Activated T-cell treated with anti-CD3 and anti-CD28 coated beads, Interleukin-2, amount 50 U/mL, for 4 hours (primary cell): ENCODE measurements at regions not wholly inside any gene's neighbourhood (a gene's known extent, or its start where the extent isn't known, plus 50 kb on each side); places are given as distances from the start of the nearest gene placed in this dataset.

Source experiments
- ATAC-seq, 2 donors: fragments of 200-7000 bp; cut with Tn5 transposase; one replicate each; pipeline ENCODE4 v1.10.0; 2021
- DNase-seq: peaks from one replicate; pipeline ENCODE4 v3.0.0-alpha.2; 2020
- H3K27me3 Mint-ChIP-seq: one replicate; pipeline ENCODE4 v1.8.0; 2021; ENCODE audit warnings: low read depth, mixed read lengths
- H3K36me3 Mint-ChIP-seq: one replicate; pipeline ENCODE4 v1.8.0; 2022; ENCODE audit warnings: mixed read lengths; ENCODE audit not compliant: insufficient read depth
- H3K4me1 Mint-ChIP-seq: one replicate; pipeline ENCODE4 v1.8.0; 2021; ENCODE audit warnings: low read depth, mixed read lengths
- H3K4me3 Mint-ChIP-seq: one replicate; pipeline ENCODE4 v1.8.0; 2021; ENCODE audit warnings: mild to moderate bottlenecking, moderate library complexity, mixed read lengths
- H3K9me3 Mint-ChIP-seq: one replicate; pipeline ENCODE4 v1.8.0; 2021; ENCODE audit warnings: mixed read lengths

DNA sequence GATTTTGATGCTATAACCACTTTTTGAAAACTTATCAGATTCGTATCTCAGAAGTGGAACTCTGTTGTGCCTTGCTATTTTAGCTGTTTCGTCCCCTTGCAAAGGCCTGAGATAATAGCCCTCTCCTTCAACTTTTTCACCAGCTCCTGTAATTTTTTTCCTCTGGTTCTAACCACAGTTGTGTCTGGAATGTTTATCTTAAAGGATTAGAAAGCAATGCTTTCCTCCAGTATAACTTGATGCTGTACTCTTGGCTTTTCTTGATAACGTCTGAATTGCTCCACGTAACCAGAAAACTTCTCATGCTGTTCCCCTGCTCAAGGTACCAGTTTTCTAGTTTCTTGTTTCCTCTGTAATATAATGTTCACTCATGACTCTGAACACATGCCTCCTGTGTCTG is 209.4 kb downstream of the DTWD2 start:
- no peaks in the 10 kb centered on the region for H3K9me3 Mint-ChIP-seq
- no peak overlapping the region for H3K4me3 Mint-ChIP-seq
- no peaks in the 10 kb centered on the region for H3K4me1 Mint-ChIP-seq
- no peaks in the 10 kb centered on the region for H3K27me3 Mint-ChIP-seq
- DNase-seq = no peak
- ATAC-seq = no peak
- H3K36me3 Mint-ChIP-seq = no peaks in the 10 kb centered on the region

DNA sequence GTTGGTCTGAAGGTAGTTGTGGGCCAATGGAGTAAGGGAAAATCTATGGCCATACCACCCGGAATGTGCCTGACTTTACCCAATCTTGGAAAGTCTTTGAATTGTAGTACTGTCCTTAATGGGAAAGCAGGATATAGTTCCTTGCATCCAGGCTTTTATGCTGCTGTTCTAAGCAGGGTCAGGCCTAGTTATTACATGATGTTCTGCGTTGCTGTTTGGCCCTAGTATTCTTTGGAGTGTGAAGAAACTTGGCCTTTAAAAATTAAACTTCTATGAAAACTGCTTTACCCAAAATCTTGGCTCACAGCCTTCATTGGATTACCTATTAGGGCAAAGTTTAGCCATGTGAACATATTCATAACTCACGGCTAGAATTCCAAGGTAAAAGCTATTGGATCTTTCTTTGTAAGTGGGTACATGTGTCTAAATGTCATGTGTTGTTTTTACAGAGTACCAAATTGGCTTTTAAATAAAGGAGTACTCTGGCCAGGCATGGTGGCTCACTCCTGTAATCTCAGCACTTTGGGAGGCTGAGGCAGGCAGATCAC is 211.1 kb downstream of the DTWD2 start:
- Mint-ChIP-seq H3K36me3 (no peaks in the 10 kb centered on the region), H3K27me3 (no peaks in the 10 kb centered on the region), H3K4me1 (no peaks in the 10 kb centered on the region), H3K4me3 (no peak overlapping the region), H3K9me3 (no peaks in the 10 kb centered on the region)
- no peak for DNase-seq
- ATAC-seq = no peak

DNA sequence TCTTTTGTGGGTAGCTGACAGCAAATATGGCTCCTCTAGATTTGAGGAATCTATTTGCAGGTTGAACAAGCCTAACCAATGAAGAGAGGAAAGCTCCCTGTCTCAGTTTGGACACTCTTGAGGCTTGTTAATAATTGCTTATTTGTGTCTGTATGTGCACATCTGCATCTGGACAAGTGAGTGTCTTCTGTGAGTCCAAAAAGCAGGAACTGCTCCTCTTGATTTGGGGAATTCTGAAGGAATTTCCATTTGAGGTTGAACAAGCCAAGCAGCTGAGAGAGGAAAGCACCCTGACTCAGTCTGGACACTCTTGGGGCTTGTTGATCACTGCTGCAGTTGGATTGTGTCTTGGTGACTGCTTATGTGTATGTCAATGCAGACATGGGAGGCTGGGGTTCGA is 211.6 kb downstream of the DTWD2 start:
- Mint-ChIP-seq H3K27me3 (no peaks in the 10 kb centered on the region), H3K4me3 (no peak overlapping the region), H3K4me1 (no peaks in the 10 kb centered on the region), H3K9me3 (no peaks in the 10 kb centered on the region), H3K36me3 (no peaks in the 10 kb centered on the region)
- ATAC-seq = no peak
- DNase-seq = no peak

DNA sequence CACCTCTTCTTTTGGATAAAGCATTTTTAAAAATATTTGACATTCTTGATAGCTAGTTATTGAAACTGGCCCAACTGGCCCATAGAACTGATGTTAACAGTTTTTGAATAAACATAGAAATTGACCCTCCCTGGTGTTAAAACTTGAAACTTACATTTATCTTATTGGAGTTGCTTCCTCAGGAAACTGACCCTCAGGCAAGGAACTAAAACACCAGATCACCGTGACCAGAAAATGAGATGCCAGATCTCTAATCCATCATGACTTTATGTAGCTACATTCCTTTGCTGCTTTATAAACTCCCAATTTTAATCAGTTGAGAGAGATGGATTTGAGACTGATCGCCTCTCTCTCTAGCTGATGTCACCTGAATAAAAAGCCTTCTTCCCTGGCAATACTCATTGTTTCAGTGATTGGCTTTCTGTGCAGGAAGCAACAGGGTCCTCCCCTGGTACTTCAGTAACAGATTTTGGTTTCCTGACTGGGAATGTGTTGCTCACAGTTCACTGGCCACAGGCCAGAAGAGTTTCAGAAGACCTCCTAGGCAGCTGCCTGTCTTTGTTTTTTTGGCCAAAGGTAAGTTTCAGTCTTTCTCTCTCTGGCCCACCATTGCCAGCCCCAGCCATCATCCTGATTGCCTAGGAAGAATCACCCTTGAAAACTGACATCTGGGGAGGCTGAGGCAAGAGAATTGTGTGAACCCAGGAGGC is 212.4 kb downstream of the DTWD2 start:
- H3K4me3 Mint-ChIP-seq = no peak overlapping the region
- no peaks in the 10 kb centered on the region for H3K9me3 Mint-ChIP-seq
- ATAC-seq (no peak), DNase-seq (no peak)
- peaks cover 3% of the 10 kb centered on the region for H3K27me3 Mint-ChIP-seq
- H3K36me3 Mint-ChIP-seq = no peaks in the 10 kb centered on the region
- H3K4me1 Mint-ChIP-seq = no peaks in the 10 kb centered on the region

DNA sequence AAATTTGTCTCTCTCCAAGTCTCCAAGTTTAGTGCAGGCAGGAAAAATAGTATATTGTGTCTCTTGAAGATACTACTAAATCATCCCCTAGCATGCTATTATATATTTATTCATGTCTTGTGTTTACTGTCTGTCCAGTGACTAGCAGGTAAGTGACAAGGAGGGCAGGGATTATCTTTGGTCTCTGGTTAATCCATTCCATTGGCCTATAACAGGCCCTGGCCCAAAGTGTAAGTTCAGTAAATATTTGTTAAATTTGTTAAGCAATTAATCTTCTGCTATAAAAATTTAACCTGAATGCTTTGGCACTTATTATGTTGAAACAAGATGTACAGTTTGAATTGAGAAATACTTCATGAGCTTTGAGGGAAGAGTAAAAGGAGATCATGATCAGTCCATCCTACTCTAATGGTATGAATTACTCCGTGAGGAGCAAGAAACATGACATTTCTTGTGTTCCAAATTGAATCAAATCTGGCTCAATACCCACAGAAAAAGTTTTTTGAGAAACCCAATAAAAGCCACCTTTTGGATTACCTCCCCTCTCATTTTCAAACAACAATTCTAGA is 219.7 kb downstream of the DTWD2 start:
- peaks cover 4% of the 10 kb centered on the region for H3K9me3 Mint-ChIP-seq
- H3K4me1 Mint-ChIP-seq = no peaks in the 10 kb centered on the region
- DNase-seq (no peak), ATAC-seq (no peak)
- no peaks in the 10 kb centered on the region for H3K36me3 Mint-ChIP-seq
- H3K27me3 Mint-ChIP-seq = peaks cover 5% of the 10 kb centered on the region
- no peak overlapping the region for H3K4me3 Mint-ChIP-seq

DNA sequence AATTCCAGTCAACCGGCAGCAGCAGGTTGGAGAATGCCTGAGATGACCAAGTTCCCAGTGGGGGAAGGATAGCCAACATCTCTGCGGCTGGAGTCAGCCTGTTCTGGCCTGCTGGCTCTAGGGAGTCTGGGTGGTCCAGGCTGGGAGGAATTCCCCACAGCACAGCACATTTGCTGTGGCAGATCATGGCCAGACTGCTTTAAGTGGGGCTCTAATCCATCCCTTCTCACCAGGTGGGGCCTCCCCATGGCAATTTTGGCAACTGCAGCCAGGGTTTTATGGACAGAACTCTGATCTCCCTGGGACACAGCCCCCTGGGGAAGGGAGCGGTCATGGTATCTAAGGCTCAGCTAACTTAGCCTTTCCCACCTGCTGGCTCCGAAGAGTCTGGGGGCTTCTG is 226.1 kb downstream of the DTWD2 start:
- no peaks in the 10 kb centered on the region for H3K9me3 Mint-ChIP-seq
- H3K4me1 Mint-ChIP-seq = no peaks in the 10 kb centered on the region
- H3K36me3 Mint-ChIP-seq = no peaks in the 10 kb centered on the region
- ATAC-seq (no peak), DNase-seq (no peak)
- H3K4me3 Mint-ChIP-seq = no peak overlapping the region
- no peaks in the 10 kb centered on the region for H3K27me3 Mint-ChIP-seq

DNA sequence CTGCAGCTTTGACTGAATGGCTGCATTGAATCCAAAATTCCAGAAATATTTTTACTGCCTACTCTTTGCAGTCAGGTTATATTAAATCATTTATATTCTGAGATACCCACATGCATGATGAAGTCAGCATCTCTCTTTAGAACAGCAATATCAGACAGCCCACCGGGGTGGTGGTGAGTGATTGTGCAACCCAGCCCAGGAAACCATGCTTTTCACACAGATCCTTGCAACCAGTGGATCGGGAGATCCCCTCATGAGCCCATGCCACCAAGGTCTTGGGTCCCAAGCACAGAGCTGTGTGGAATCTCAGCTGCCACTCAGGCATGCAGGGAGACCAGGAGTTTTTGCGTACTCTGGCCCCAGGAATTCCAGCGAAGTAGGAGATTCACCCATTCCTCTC is 226.5 kb downstream of the DTWD2 start:
- Mint-ChIP-seq H3K27me3 (no peaks in the 10 kb centered on the region), H3K36me3 (no peaks in the 10 kb centered on the region), H3K4me1 (no peaks in the 10 kb centered on the region), H3K4me3 (no peak overlapping the region), H3K9me3 (no peaks in the 10 kb centered on the region)
- DNase-seq (no peak), ATAC-seq (no peak)

DNA sequence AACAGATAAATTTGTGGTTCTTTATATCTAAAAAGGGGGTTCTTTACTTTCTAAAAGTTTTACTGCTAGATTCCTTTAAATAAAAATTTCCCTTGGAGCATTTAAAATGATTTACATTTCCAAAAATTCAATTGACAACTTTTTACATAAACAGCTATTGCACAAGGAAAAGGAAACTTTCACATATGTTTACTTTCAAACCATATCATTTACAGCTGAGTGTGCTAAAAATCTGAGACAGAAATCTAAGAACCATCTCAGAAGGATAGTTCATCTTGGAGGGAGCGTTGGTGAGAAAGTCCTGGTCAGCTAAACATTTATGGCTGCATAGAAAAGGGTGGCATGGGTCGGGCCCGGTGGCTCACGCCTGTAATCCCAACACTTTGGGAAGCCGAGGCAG is 235.4 kb downstream of the DTWD2 start:
- no peak for ATAC-seq
- DNase-seq = no peak
- no peaks in the 10 kb centered on the region for H3K27me3 Mint-ChIP-seq
- no peak overlapping the region for H3K4me3 Mint-ChIP-seq
- H3K4me1 Mint-ChIP-seq = no peaks in the 10 kb centered on the region
- H3K9me3 Mint-ChIP-seq = no peaks in the 10 kb centered on the region
- no peaks in the 10 kb centered on the region for H3K36me3 Mint-ChIP-seq

DNA sequence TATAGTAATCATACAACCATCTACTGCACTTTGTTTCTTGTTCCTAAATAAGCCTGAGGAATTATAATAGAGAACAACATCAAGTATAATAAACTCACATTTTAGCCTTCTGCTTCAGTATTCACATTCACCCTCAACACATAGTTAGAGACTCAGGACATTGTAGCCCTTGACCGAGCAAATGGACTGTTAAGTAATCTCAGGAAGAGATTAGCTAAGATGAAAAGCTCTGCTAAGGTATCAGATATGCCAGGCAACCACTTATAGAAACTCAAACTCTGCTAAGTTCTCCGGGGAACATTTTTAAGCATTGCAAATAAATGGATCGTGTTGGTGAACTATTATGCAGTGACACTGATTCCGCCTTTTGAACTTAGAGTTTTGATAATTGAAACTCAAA is 252.0 kb downstream of the DTWD2 start:
- no peak for DNase-seq
- Mint-ChIP-seq H3K36me3 (no peaks in the 10 kb centered on the region), H3K4me3 (no peak overlapping the region), H3K4me1 (no peaks in the 10 kb centered on the region), H3K9me3 (peaks cover 3% of the 10 kb centered on the region), H3K27me3 (peaks cover 2% of the 10 kb centered on the region)
- no peak for ATAC-seq

DNA sequence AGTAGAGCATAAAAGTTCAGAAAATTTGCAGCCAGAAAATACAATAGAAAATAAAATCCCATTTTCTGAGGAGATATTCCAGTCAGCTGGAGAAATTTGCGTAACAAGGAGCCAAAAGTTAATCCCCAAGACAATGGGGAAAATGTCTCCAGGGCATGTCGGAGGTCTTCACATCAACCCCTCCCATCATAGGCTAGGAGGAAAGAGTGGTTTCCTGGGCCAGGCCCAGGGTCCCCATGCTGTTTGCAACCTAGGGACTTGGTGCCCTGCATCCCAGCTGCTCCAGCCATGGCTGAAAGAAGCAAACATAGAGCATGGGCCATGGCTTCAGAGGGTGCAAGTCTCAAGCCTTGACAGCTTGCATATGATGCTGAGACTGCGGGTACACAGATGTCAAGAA is 255.0 kb downstream of the DTWD2 start:
- no peak overlapping the region for H3K4me3 Mint-ChIP-seq
- ATAC-seq = no peak
- H3K4me1 Mint-ChIP-seq = no peaks in the 10 kb centered on the region

DNA sequence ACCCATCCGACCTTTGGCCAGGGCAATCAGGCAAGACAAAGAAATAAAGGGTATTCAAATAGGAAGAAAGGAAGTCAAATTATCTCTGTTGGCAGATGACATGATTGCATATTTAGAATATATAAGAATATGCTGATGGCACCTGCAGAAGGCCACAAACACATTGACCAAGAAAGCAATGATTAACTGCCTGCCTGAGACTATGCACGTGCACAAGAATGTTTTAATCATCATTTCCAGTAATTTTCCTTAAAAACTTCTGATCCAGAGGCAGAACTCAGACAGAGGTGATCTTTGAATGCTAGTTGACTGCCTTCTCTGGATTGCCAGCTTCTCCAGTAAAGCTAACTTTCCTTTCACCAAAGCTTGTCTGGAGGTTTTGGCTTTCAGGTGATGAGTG is 260.2 kb downstream of the DTWD2 start:
- Mint-ChIP-seq H3K27me3 (no peaks in the 10 kb centered on the region), H3K4me1 (no peaks in the 10 kb centered on the region), H3K4me3 (no peak overlapping the region), H3K9me3 (no peaks in the 10 kb centered on the region), H3K36me3 (no peaks in the 10 kb centered on the region)
- ATAC-seq (no peak), DNase-seq (no peak)

More for the DNA sequence above, 255.0 kb downstream of the DTWD2 start:
- no peaks in the 10 kb centered on the region for H3K36me3 Mint-ChIP-seq
- peaks cover 3% of the 10 kb centered on the region for H3K9me3 Mint-ChIP-seq
- H3K27me3 Mint-ChIP-seq = peaks cover 2% of the 10 kb centered on the region
- no peak for DNase-seq

DNA sequence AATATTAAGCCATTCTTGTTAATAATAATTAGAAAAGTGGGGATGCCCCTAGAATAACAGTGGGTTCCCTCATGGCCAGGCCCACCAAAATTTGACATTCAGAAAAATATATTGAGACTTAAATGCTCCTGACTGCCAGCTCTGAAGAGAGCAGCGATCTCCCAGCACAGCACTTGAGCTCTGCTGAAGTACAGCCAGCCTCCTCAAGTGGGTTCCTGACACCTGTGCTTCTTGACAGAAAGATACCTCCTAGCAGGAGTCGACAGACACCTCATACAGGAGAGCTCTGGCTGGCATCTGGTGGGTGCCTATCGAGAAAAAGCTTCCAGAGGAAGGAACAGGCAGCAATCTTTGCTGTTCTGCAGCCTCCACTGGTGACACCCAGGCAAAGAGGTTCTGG is 261.5 kb downstream of the DTWD2 start:
- Mint-ChIP-seq H3K4me1 (no peaks in the 10 kb centered on the region), H3K9me3 (no peaks in the 10 kb centered on the region), H3K36me3 (no peaks in the 10 kb centered on the region), H3K27me3 (no peaks in the 10 kb centered on the region), H3K4me3 (no peak overlapping the region)
- no peak for ATAC-seq
- no peak for DNase-seq

DNA sequence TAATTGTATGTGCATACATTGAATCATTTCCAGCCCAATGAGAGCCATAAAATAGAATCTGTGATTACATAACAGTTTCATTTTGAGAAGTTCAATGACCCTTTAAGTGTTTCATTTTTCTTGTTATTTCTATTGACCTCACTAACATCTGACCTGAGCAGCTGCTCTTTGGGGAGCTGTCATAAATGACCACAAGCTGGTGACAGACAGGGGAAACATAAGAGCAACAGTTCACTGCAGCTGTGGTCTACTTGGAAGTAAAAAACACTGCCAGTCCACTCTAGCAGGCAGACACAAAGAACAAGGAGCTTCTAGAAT is 265.4 kb downstream of the DTWD2 start:
- ATAC-seq (no peak), DNase-seq (no peak)
- Mint-ChIP-seq H3K27me3 (no peaks in the 10 kb centered on the region), H3K36me3 (no peaks in the 10 kb centered on the region), H3K4me3 (no peak overlapping the region), H3K4me1 (no peaks in the 10 kb centered on the region), H3K9me3 (peaks cover 17% of the 10 kb centered on the region)

DNA sequence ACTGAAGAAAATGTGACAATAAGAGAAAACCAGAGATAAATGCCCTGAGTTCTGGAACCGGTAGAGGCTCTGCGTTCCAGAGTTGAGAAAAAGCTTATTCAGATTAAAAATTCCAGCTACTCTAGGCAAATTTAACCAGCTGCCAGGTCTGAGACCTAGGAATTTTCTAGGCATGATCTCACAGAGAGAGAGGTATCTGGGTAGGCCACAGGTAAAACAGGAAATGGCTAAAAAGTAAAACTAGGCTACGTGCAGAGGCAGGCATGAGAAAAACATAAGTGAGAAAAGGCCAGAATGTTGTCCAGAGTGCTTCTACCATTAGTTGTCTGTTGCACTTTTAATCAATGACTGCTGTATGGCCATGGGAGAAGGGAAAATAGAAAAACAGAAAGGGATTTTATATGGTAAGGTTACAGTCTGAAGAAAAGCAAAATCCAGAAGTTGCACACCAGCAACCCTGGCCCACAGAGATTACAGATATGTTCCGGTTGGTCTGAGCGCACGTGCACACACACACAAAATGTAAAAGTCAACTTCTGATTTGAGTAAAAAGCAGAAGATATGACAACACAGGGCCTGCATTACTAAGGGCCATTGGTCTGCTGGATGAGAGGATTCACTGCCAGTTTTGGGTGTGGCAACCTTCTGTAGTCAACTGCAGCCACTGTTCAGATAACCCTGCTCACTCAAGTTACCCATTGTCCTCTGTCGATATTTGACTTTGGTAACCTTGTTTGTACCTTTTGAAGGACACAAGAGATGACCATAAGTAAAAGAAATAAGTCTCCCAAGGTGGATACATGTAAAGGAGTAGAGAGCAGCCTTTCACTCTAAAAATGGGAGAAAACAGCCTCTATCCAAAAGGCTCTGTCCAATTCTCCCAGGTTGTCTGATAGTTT is 266.0 kb downstream of the DTWD2 start:
- ATAC-seq (no peak), DNase-seq (no peak)
- Mint-ChIP-seq H3K27me3 (no peaks in the 10 kb centered on the region), H3K36me3 (no peaks in the 10 kb centered on the region), H3K9me3 (peaks cover 18% of the 10 kb centered on the region), H3K4me1 (no peaks in the 10 kb centered on the region), H3K4me3 (no peak overlapping the region)

DNA sequence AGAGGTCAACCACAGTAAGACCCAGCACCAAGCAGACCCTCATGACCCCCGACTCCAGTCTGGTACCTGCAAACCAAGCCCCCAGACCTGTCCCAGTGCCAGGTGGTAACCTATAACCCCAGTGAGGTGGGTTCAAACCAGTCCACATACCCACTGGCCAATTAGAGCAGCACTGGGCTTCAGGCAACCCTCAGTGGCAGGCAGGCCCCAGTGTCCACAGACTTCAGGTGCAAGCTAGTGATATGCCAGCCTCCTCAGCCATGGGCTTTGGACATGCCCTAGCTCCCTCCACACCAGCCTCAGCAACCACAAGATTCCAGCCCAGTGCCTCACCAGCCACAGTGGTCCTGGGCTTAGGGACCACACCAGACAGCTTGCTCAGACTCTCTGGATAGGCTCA is 276.6 kb downstream of the DTWD2 start:
- H3K27me3 Mint-ChIP-seq = no peaks in the 10 kb centered on the region
- H3K36me3 Mint-ChIP-seq = no peaks in the 10 kb centered on the region
- no peaks in the 10 kb centered on the region for H3K4me1 Mint-ChIP-seq
- DNase-seq = no peak
- ATAC-seq = no peak
- H3K9me3 Mint-ChIP-seq = peaks cover 27% of the 10 kb centered on the region
- no peak overlapping the region for H3K4me3 Mint-ChIP-seq
